Activated T-helper 9 cell treated with anti-CD3 and anti-CD28 coated beads, Interleukin-2, amount 50 U/mL, for 16 hours (primary cell): ENCODE measurements at regions not wholly inside any gene's neighbourhood (a gene's known extent, or its start where the extent isn't known, plus 50 kb on each side); places are given as distances from the start of the nearest gene placed in this dataset.

ENCODE experiments used
- DNase-seq: peaks from one replicate; pipeline ENCODE4 v3.0.0-alpha.2; 2020; ENCODE audit warnings: low read depth

- DNase-seq = no peak
Observed at GRCh38 chr18:73638709-73639108, 508.9 kb downstream of the FBXO15 start.

- DNase-seq = no peak
Observed at GRCh38 chr18:73636355-73636754, 511.3 kb downstream of the FBXO15 start.

GRCh38 chr18:73626859-73627258 lies 520.8 kb downstream of the FBXO15 start:
- DNase-seq = no peak

GRCh38 chr18:73626221-73626620 lies 521.4 kb downstream of the FBXO15 start:
- DNase-seq = no peak

GRCh38 chr18:73621091-73621490 lies 526.5 kb downstream of the FBXO15 start:
- DNase-seq = no peak

GRCh38 chr18:73617981-73618380 lies 529.7 kb downstream of the FBXO15 start:
- DNase-seq = no peak

GRCh38 chr18:73615506-73615905 lies 532.1 kb downstream of the FBXO15 start:
- DNase-seq = no peak

- DNase-seq = no peak
Observed at GRCh38 chr18:73614812-73615211, 532.8 kb downstream of the FBXO15 start.

- no peak for DNase-seq
Observed at GRCh38 chr18:73613706-73614340, 533.8 kb downstream of the FBXO15 start.

- DNase-seq = no peak
Observed at GRCh38 chr18:73597832-73598615, 549.6 kb downstream of the FBXO15 start.

GRCh38 chr18:73594749-73595148 lies 552.9 kb downstream of the FBXO15 start:
- DNase-seq = no peak

GRCh38 chr18:73593207-73593606 lies 554.4 kb downstream of the FBXO15 start:
- DNase-seq = no peak

GRCh38 chr18:73590950-73591349 lies 556.7 kb downstream of the FBXO15 start:
- DNase-seq = no peak

GRCh38 chr18:73579698-73580097 lies 567.9 kb downstream of the FBXO15 start:
- DNase-seq = no peak

- no peak for DNase-seq
Observed at GRCh38 chr18:73577365-73577764, 570.3 kb downstream of the FBXO15 start.

GRCh38 chr18:73563901-73564472 lies 583.6 kb downstream of the FBXO15 start:
- DNase-seq = no peak

- DNase-seq = no peak
Observed at GRCh38 chr18:73563345-73563744, 584.3 kb downstream of the FBXO15 start.

GRCh38 chr18:73556904-73557303 lies 590.7 kb downstream of the FBXO15 start:
- DNase-seq = no peak

- no peak for DNase-seq
Observed at GRCh38 chr18:73552171-73552570, 595.5 kb downstream of the FBXO15 start.

GRCh38 chr18:73551211-73551610 lies 596.4 kb downstream of the FBXO15 start:
- DNase-seq = no peak

- no peak for DNase-seq
Observed at GRCh38 chr18:73549236-73549635, 598.4 kb downstream of the FBXO15 start.

- DNase-seq = no peak
Observed at GRCh38 chr18:73545472-73545871, 602.2 kb downstream of the FBXO15 start.

GRCh38 chr18:73544617-73545016 lies 603.0 kb downstream of the FBXO15 start:
- DNase-seq = no peak
